A549 (cell line): ENCODE measurements at regions not wholly inside any gene's neighbourhood (a gene's known extent, or its start where the extent isn't known, plus 50 kb on each side); places are given as distances from the start of the nearest gene placed in this dataset.

Experiments
- CEBPB ChIP-seq, 2 experiments: fragments of >200 bp in 1 of 2; sonication (Bioruptor Twin) in 1 of 2; formaldehyde crosslinking in 1 of 2; IDR thresholded peaks; 2 replicates each; pipeline ENCODE4 v1.6.1; 2012 to 2016
- CTCF ChIP-seq: fragments of >200 bp; sonication (Bioruptor Twin); formaldehyde crosslinking; IDR thresholded peaks from 3 replicates; pipeline ENCODE4 v1.5.1; 2016
- EP300 ChIP-seq, 2 experiments: fragments of >200 bp; sonication (Bioruptor Twin); formaldehyde crosslinking; IDR thresholded peaks; 2 replicates in 1 of 2; 3 replicates in 1 of 2; pipeline ENCODE4 v1.6.1; 2016 to 2017
- GATA3 ChIP-seq: IDR thresholded peaks from 2 replicates; pipeline ENCODE4 v1.6.1; 2012; ENCODE audit warnings: borderline replicate concordance
- JUNB ChIP-seq: fragments of >200 bp; sonication (Bioruptor Twin); formaldehyde crosslinking; IDR thresholded peaks from 2 replicates; pipeline ENCODE4 v1.6.1; 2016
- NR3C1 ChIP-seq: fragments of >200 bp; sonication (Bioruptor Twin); formaldehyde crosslinking; IDR thresholded peaks from 3 replicates; pipeline ENCODE4 v1.6.1; 2017
- RAD21 ChIP-seq, 2 experiments: fragments of >200 bp in 1 of 2; sonication (Bioruptor Twin) in 1 of 2; formaldehyde crosslinking in 1 of 2; IDR thresholded peaks in 1 of 2; conservative IDR thresholded peaks in 1 of 2; 2 replicates in 1 of 2; 3 replicates in 1 of 2; pipeline ENCODE4 v1.6.1; 2012 to 2018; ENCODE audit warnings: inconsistent platforms in 1 of 2
- RNF2 ChIP-seq: fragments of 200-600 bp; sonication (generic); IDR thresholded peaks from 2 replicates; pipeline ENCODE4 v1.6.1; 2016; ENCODE audit warnings: low read depth, mild to moderate bottlenecking, antibody characterized with exemption, moderate library complexity, borderline replicate concordance

- TF ChIP-seq CTCF, result no peak
- no peak for TF ChIP-seq NR3C1
- TF ChIP-seq RAD21 (conservative IDR thresholded peaks at IDR 0.05 in 1 of 2, IDR thresholded peaks at IDR 0.05 in 1 of 2), result no peak
- no peak for TF ChIP-seq EP300 (IDR thresholded peaks at IDR 0.05)
- no peak for TF ChIP-seq GATA3
- no peak for TF ChIP-seq CEBPB (IDR thresholded peaks at IDR 0.05)
- TF ChIP-seq JUNB, result no peak
- TF ChIP-seq RNF2, result no peak
Measured at GRCh38 chr17:13728781-13729180, 127.1 kb upstream of the HS3ST3A1 start.
